ENCODE measurements at regions not wholly inside any gene's neighbourhood (a gene's known extent, or its start where the extent isn't known, plus 50 kb on each side); places are given as distances from the start of the nearest gene placed in this dataset.

GRCh38 chr19:56894626-56895025 is 54.1 kb upstream of the PEG3 start:
- no peaks in the 10 kb centered on the region for H3K27me3 ChIP-seq (ENCODE audit: control insufficient read depth, insufficient read depth, low read length)
- POLR2A ChIA-PET = no interaction called here
- H3K4me3 ChIP-seq (ENCODE audit: low read depth, low read length) = no peak overlapping the region
- DNase-seq (ENCODE audit: low read depth) = no peak
- no peaks in the 10 kb centered on the region for H3K36me3 ChIP-seq (ENCODE audit: control insufficient read depth, insufficient read depth, low read length)
- no peak for TF ChIP-seq CTCF (IDR thresholded peaks at IDR 0.05; ENCODE audit: insufficient read depth, low read depth, low read length)
- CTCF ChIA-PET = no interaction called here

GRCh38 chr19:56896095-56896494 is 55.6 kb upstream of the PEG3 start:
- Histone ChIP-seq H3K36me3 (ENCODE audit: control insufficient read depth, insufficient read depth, low read length) (no peaks in the 10 kb centered on the region), H3K4me3 (ENCODE audit: low read depth, low read length) (no peak overlapping the region), H3K27me3 (ENCODE audit: control insufficient read depth, insufficient read depth, low read length) (no peaks in the 10 kb centered on the region)
- DNase-seq (ENCODE audit: low read depth) = no peak
- no peak for TF ChIP-seq CTCF (IDR thresholded peaks at IDR 0.05; ENCODE audit: insufficient read depth, low read depth, low read length)
- ChIA-PET CTCF (no interaction called here), POLR2A (no interaction called here)

DNA sequence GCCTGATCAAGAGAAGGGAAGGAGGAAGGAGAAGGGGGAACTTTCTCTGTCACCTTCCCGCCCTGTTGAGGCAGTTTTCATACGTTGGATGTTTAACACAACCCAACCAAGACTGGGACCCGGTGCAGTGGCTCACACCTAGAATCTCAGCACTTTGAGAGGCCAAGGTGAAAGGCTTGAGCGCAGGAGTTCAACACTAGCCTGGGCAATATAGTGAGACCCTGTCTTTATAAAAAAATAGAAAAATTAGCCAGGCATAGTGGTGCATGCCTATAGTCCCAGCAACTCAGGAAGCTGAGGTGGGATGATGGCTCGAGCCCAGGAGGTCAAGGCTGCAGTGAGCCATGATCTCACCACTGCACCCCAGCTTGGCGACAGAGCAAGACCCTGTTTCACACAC is 59.4 kb upstream of the PEG3 start:
- ChIA-PET CTCF (no interaction called here), POLR2A (no interaction called here)
- Histone ChIP-seq H3K27me3 (ENCODE audit: control insufficient read depth, insufficient read depth, low read length) (no peaks in the 10 kb centered on the region), H3K4me3 (ENCODE audit: low read depth, low read length) (no peak overlapping the region), H3K36me3 (ENCODE audit: control insufficient read depth, insufficient read depth, low read length) (no peaks in the 10 kb centered on the region)
- no peak for TF ChIP-seq CTCF (IDR thresholded peaks at IDR 0.05; ENCODE audit: insufficient read depth, low read depth, low read length)
- DNase-seq (ENCODE audit: low read depth) = no peak

DNA sequence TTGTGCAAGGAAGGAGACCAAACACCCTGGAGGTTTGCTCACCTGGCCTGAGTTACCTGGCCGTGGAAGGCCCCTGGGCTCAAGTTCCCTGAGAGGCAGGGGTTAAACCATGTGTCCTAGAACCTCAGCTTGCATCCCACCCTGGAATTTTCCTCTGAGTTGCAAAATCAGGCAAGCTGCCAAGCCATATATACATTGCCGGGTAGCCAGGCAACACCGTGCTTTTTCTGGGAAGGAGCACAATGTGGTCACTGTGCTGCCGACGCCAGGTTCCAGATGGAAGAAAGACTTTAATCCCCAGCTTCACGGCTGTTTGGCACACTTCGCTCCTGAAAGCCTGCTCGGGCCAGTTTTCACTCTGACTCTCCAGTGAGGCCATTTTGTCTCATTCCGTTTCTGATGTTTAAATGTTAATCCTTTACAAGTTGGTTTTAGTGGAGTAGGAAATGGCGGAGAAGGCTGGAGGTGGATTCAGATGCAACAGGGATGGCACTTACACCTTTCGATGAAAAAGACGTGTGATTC is 60.1 kb upstream of the PEG3 start:
- Histone ChIP-seq H3K36me3 (ENCODE audit: control insufficient read depth, insufficient read depth, low read length) (no peaks in the 10 kb centered on the region), H3K4me3 (ENCODE audit: low read depth, low read length) (no peak overlapping the region), H3K27me3 (ENCODE audit: control insufficient read depth, insufficient read depth, low read length) (no peaks in the 10 kb centered on the region)
- ChIA-PET CTCF (no interaction called here), POLR2A (no interaction called here)
- DNase-seq (ENCODE audit: low read depth) = no peak
- no peak for TF ChIP-seq CTCF (IDR thresholded peaks at IDR 0.05; ENCODE audit: insufficient read depth, low read depth, low read length)

- ChIA-PET POLR2A (no interaction called here), CTCF (no interaction called here)
Observed at GRCh38 chr19:56905631-56906150, 65.2 kb upstream of the PEG3 start.

More at GRCh38 chr19:56905631-56906150, 65.2 kb upstream of the PEG3 start:
- no peak for TF ChIP-seq CTCF (IDR thresholded peaks at IDR 0.05; ENCODE audit: insufficient read depth, low read depth, low read length)
- Histone ChIP-seq H3K4me3 (ENCODE audit: low read depth, low read length) (no peak overlapping the region), H3K36me3 (ENCODE audit: control insufficient read depth, insufficient read depth, low read length) (no peaks in the 10 kb centered on the region), H3K27me3 (ENCODE audit: control insufficient read depth, insufficient read depth, low read length) (no peaks in the 10 kb centered on the region)
- no peak for DNase-seq (ENCODE audit: low read depth)
